Neural cell (in vitro differentiated cells): ENCODE measurements at regions not wholly inside any gene's neighbourhood (a gene's known extent, or its start where the extent isn't known, plus 50 kb on each side); places are given as distances from the start of the nearest gene placed in this dataset.
A peak's percentile ranks its signal among the peaks of the same experiment; 100 is the strongest.

ENCODE experiments used
- H2AFZ ChIP-seq: fragments of 200-600, 300-800 bp; sonication (generic), shearing (Covaris generic); 2 replicates; pipeline ENCODE4 v1.6.0; 2014; ENCODE audit warnings: low read depth, mild to moderate bottlenecking, antibody characterized with exemption, low read length, moderate library complexity
- H3F3A ChIP-seq: fragments of 200-600 bp; shearing (Covaris generic); 2 replicates; pipeline ENCODE4 v1.6.1; 2016; ENCODE audit warnings: mild to moderate bottlenecking, moderate library complexity, mixed read lengths, antibody characterized with exemption, low read length; ENCODE audit not compliant: insufficient read depth, poor library complexity, severe bottlenecking
- H3K27ac ChIP-seq: fragments of 200-600, 300-800 bp; sonication (generic), shearing (Covaris generic); 2 replicates; pipeline ENCODE4 v1.5.1; 2014; ENCODE audit warnings: mild to moderate bottlenecking, low read length, moderate library complexity
- H3K27me3 ChIP-seq: fragments of 300-800, 200-600 bp; sonication (generic), shearing (Covaris generic); 2 replicates; pipeline ENCODE4 v1.6.0; 2014; ENCODE audit warnings: mild to moderate bottlenecking, low read depth, low read length, moderate library complexity; ENCODE audit not compliant: insufficient read depth
- H3K36me3 ChIP-seq: fragments of 300-800, 200-600 bp; sonication (generic), shearing (Covaris generic); 2 replicates; pipeline ENCODE4 v1.5.1; 2014; ENCODE audit warnings: mild to moderate bottlenecking, antibody characterized with exemption, low read length, moderate library complexity; ENCODE audit not compliant: insufficient read depth
- H3K4me2 ChIP-seq: fragments of 300-800, 200-600 bp; sonication (generic), shearing (Covaris generic); 2 replicates; pipeline ENCODE4 v1.6.0; 2014; ENCODE audit warnings: mild to moderate bottlenecking, low read length
- H3K4me3 ChIP-seq: fragments of 300-800, 200-600 bp; sonication (generic), shearing (Covaris generic); 2 replicates; pipeline ENCODE4 v1.5.1; 2014; ENCODE audit warnings: mild to moderate bottlenecking, low read length, moderate library complexity
- H3K79me2 ChIP-seq: fragments of 200-600 bp; shearing (Covaris generic); replicated peaks from 2 replicates; pipeline ENCODE4 v1.6.0; 2014; ENCODE audit warnings: mild to moderate bottlenecking, low read length, moderate library complexity; ENCODE audit not compliant: insufficient read depth
- H3K9ac ChIP-seq: fragments of 300-800, 200-600 bp; sonication (generic), shearing (Covaris generic); 2 replicates; pipeline ENCODE4 v1.6.1; 2016; ENCODE audit warnings: mild to moderate bottlenecking, low read length, mixed read lengths
- H3K9me2 ChIP-seq: fragments of 200-600 bp; shearing (Covaris generic); 2 replicates; pipeline ENCODE4 v1.6.1; 2016; ENCODE audit warnings: mild to moderate bottlenecking, low read length, mixed read lengths; ENCODE audit not compliant: insufficient read depth
- H3K9me3 ChIP-seq: fragments of 200-600, 300-800 bp; sonication (generic), shearing (Covaris generic); 2 replicates; pipeline ENCODE4 v1.6.1; 2016; ENCODE audit warnings: mild to moderate bottlenecking, mixed run types, low read length, moderate library complexity, mixed read lengths
- H4K20me1 ChIP-seq: fragments of 200-600 bp; shearing (Covaris generic); 2 replicates; pipeline ENCODE4 v1.6.1; 2016; ENCODE audit warnings: mild to moderate bottlenecking, mixed run types; ENCODE audit not compliant: insufficient read depth
- CTCF ChIP-seq: fragments of 450-650 bp; IDR thresholded peaks from 2 replicates; pipeline ENCODE4 v1.5.1; 2014; ENCODE audit warnings: antibody characterized with exemption, mild to moderate bottlenecking, moderate library complexity; ENCODE audit not compliant: poor library complexity, severe bottlenecking
- EP300 ChIP-seq: fragments of 450-650 bp; conservative IDR thresholded peaks from 2 replicates; pipeline ENCODE4 v1.6.1; 2014; ENCODE audit warnings: antibody characterized with exemption, mild to moderate bottlenecking, moderate library complexity; ENCODE audit not compliant: poor library complexity, severe bottlenecking
- EZH2 ChIP-seq: fragments of 200-600, 300-800 bp; shearing (Covaris generic), sonication (generic); IDR thresholded peaks from 2 replicates; pipeline ENCODE4 v1.6.1; 2014; ENCODE audit warnings: antibody characterized with exemption, low read length, borderline replicate concordance, mild to moderate bottlenecking; ENCODE audit not compliant: insufficient read depth, poor library complexity, severe bottlenecking
- MXI1 ChIP-seq: fragments of 450-650 bp; conservative IDR thresholded peaks from 2 replicates; pipeline ENCODE4 v1.6.1; 2014; ENCODE audit warnings: antibody characterized with exemption, mild to moderate bottlenecking; ENCODE audit not compliant: poor library complexity, severe bottlenecking
- POLR2AphosphoS5 ChIP-seq: IDR thresholded peaks from 2 replicates; pipeline ENCODE4 v1.6.1; 2012
- RAD21 ChIP-seq: fragments of 450-650 bp; conservative IDR thresholded peaks from 2 replicates; pipeline ENCODE4 v1.6.1; 2014; ENCODE audit warnings: antibody characterized with exemption, mild to moderate bottlenecking, moderate library complexity
- REST ChIP-seq: IDR thresholded peaks from 2 replicates; pipeline ENCODE4 v1.6.1; 2012; ENCODE audit warnings: borderline replicate concordance
- SMC3 ChIP-seq: fragments of 450-650 bp; conservative IDR thresholded peaks from 2 replicates; pipeline ENCODE4 v1.6.1; 2014; ENCODE audit warnings: antibody characterized with exemption, mild to moderate bottlenecking, moderate library complexity; ENCODE audit not compliant: poor library complexity
- TAF1 ChIP-seq: IDR thresholded peaks from 2 replicates; pipeline ENCODE4 v1.6.1; 2012; ENCODE audit warnings: low read depth

GRCh38 chr13:86689911-86690310 is 890.7 kb upstream of the SLITRK6 start:
- no peak for TF ChIP-seq EP300
- TF ChIP-seq TAF1: no peak
- no peak for TF ChIP-seq CTCF
- no peak for TF ChIP-seq EZH2
- TF ChIP-seq REST: no peak
- no peak for TF ChIP-seq POLR2AphosphoS5
- TF ChIP-seq RAD21: no peak
- TF ChIP-seq SMC3: no peak
- TF ChIP-seq MXI1: no peak
- no peaks in the 10 kb centered on the region for H3F3A ChIP-seq
- no peak overlapping the region for H3K4me2 ChIP-seq
- no peaks in the 10 kb centered on the region for H3K9me2 ChIP-seq
- no peak overlapping the region for H2AFZ ChIP-seq
- H4K20me1 ChIP-seq: no peaks in the 10 kb centered on the region
- H3K4me3 ChIP-seq: no peak overlapping the region
- H3K9ac ChIP-seq: no peak overlapping the region
- no peaks in the 10 kb centered on the region for H3K9me3 ChIP-seq
- no peaks in the 10 kb centered on the region for H3K36me3 ChIP-seq
- H3K27ac ChIP-seq: no peak overlapping the region
- H3K27me3 ChIP-seq: no peaks in the 10 kb centered on the region
- H3K79me2 ChIP-seq: no peaks in the 10 kb centered on the region

- H4K20me1 ChIP-seq: no peaks in the 10 kb centered on the region
- no peaks in the 10 kb centered on the region for H3K36me3 ChIP-seq
- H3K9me3 ChIP-seq: no peaks in the 10 kb centered on the region
- no peak overlapping the region for H3K4me2 ChIP-seq
- H3F3A ChIP-seq: no peaks in the 10 kb centered on the region
- TF ChIP-seq REST: no peak
- TF ChIP-seq EP300: peak; percentile 72
- no peak for TF ChIP-seq SMC3
- no peak overlapping the region for H3K9ac ChIP-seq
- H2AFZ ChIP-seq: no peak overlapping the region
- no peaks in the 10 kb centered on the region for H3K27me3 ChIP-seq
- H3K79me2 ChIP-seq: no peaks in the 10 kb centered on the region
- no peak overlapping the region for H3K27ac ChIP-seq
- no peak overlapping the region for H3K4me3 ChIP-seq
- no peaks in the 10 kb centered on the region for H3K9me2 ChIP-seq
Measured at GRCh38 chr13:86692291-86692690, 893.1 kb upstream of the SLITRK6 start.
